CD4-positive, alpha-beta T cell (primary cell): ENCODE measurements at regions not wholly inside any gene's neighbourhood (a gene's known extent, or its start where the extent isn't known, plus 50 kb on each side); places are given as distances from the start of the nearest gene placed in this dataset.

Source experiments
- ATAC-seq: fragments of 200-7000 bp; cut with Tn5 transposase; one replicate; pipeline ENCODE4 v1.10.0; 2022; ENCODE audit warnings: mild to moderate bottlenecking; ENCODE audit not compliant: poor library complexity
- CTCF ChIA-PET: fragments of 350-600 bp; sonication (Branson Sonifier 250); formaldehyde crosslinking; loops from one replicate; lab custom pipeline; 2021; ENCODE audit warnings: antibody characterized with exemption, inconsistent platforms; lab: Charles Lee
- POLR2A ChIA-PET: fragments of 350-600 bp; sonication (Branson Sonifier 250); formaldehyde crosslinking; loops from one replicate; lab custom pipeline; 2021; ENCODE audit warnings: antibody characterized with exemption, inconsistent platforms; lab: Charles Lee
- DNase-seq, 14 experiments: peaks; one replicate each; pipeline ENCODE4 v3.0.0-alpha.2; 2013 to 2020; ENCODE audit warnings: mixed read lengths in 2 of 14
- H3K27ac ChIP-seq, 2 donors: one replicate each; pipeline versions ENCODE4 v1.5.1 to v1.7.0; 2013; ENCODE audit warnings: low read length in 2 of 2, low read depth in 1 of 2, mild to moderate bottlenecking in 1 of 2
- H3K27me3 ChIP-seq, 2 experiments: 1 replicate in 1 of 2; 2 replicates in 1 of 2; pipeline versions ENCODE4 v1.6.1 to v1.7.0; 2013; ENCODE audit warnings: low read length in 2 of 2, control low read depth in 1 of 2, mild to moderate bottlenecking in 1 of 2, moderate library complexity in 1 of 2; ENCODE audit not compliant: insufficient read depth in 2 of 2, control insufficient read depth in 1 of 2
- H3K36me3 ChIP-seq: one replicate; pipeline ENCODE4 v1.6.1; 2013; ENCODE audit warnings: low read length, control low read depth; ENCODE audit not compliant: insufficient read depth
- H3K4me1 ChIP-seq: one replicate; pipeline ENCODE4 v1.6.1; 2013; ENCODE audit warnings: low read length, control low read depth; ENCODE audit not compliant: insufficient read depth
- H3K4me3 ChIP-seq: one replicate; pipeline ENCODE4 v1.5.1; 2013; ENCODE audit warnings: mild to moderate bottlenecking, low read length, moderate library complexity
- H3K9me3 ChIP-seq, 2 experiments: 1 replicate in 1 of 2; 2 replicates in 1 of 2; pipeline versions ENCODE4 v1.6.1 to v1.7.0; 2013; ENCODE audit warnings: low read length in 2 of 2, mild to moderate bottlenecking in 2 of 2, control low read depth in 1 of 2, moderate library complexity in 1 of 2; ENCODE audit not compliant: control insufficient read depth in 1 of 2, insufficient read depth in 1 of 2
- H3K27ac Mint-ChIP-seq: one replicate; pipeline ENCODE4 v1.8.0; 2020; ENCODE audit warnings: mixed read lengths
- H3K27me3 Mint-ChIP-seq: one replicate; pipeline ENCODE4 v1.8.0; 2021; ENCODE audit warnings: mixed read lengths
- H3K36me3 Mint-ChIP-seq: one replicate; pipeline ENCODE4 v1.8.0; 2021; ENCODE audit warnings: low read depth, mixed read lengths
- H3K4me1 Mint-ChIP-seq: one replicate; pipeline ENCODE4 v1.8.0; 2021; ENCODE audit warnings: low read depth, mixed read lengths
- H3K4me3 Mint-ChIP-seq: one replicate; pipeline ENCODE4 v1.8.0; 2020; ENCODE audit warnings: mild to moderate bottlenecking, mixed read lengths
- H3K9me3 Mint-ChIP-seq: one replicate; pipeline ENCODE4 v1.8.0; 2020; ENCODE audit warnings: mixed read lengths
- CTCF ChIP-seq: fragments of 200-600 bp; IDR thresholded peaks from one replicate; pipeline ENCODE4 v1.8.0; 2022; ENCODE audit warnings: antibody characterized with exemption, mild to moderate bottlenecking
- intact Hi-C, 2 experiments: fragments of 100-400 bp; cut with DNase I in 1 of 2; cut with micrococcal nuclease in 1 of 2; formaldehyde crosslinking; loops; one replicate each; pipeline versions ENCODE4 v1.15.1 to v1.9.0; 2023 to 2025; cut with DNase I, micrococcal nuclease

- no peak overlapping the region for H3K4me3 ChIP-seq
- TF ChIP-seq CTCF, result no peak
- Mint-ChIP-seq H3K27me3 (no peaks in the 10 kb centered on the region), H3K4me1 (no peaks in the 10 kb centered on the region), H3K36me3 (no peaks in the 10 kb centered on the region), H3K27ac (no peak overlapping the region), H3K4me3 (no peak overlapping the region), H3K9me3 (peaks cover 3% of the 10 kb centered on the region)
- intact Hi-C loops, result no loop called here
- H3K4me1 ChIP-seq, result no peaks in the 10 kb centered on the region
- H3K36me3 ChIP-seq, result no peaks in the 10 kb centered on the region
- ChIA-PET POLR2A (no interaction called here), CTCF (no interaction called here)
- DNase-seq (no peak), ATAC-seq (no peak)
- no peak overlapping the region for H3K27ac ChIP-seq
- no peaks in the 10 kb centered on the region for H3K9me3 ChIP-seq
- no peaks in the 10 kb centered on the region for H3K27me3 ChIP-seq
Observed at GRCh38 chr1:106677181-106677580, 379.3 kb upstream of the PRMT6 start.

GRCh38 chr1:106677721-106678120 is 378.8 kb upstream of the PRMT6 start:
- ChIA-PET CTCF (no interaction called here), POLR2A (no interaction called here)
- no peak overlapping the region for H3K4me3 ChIP-seq
- Mint-ChIP-seq H3K9me3 (peaks cover 3% of the 10 kb centered on the region), H3K4me1 (no peaks in the 10 kb centered on the region), H3K27ac (no peak overlapping the region), H3K4me3 (no peak overlapping the region), H3K36me3 (no peaks in the 10 kb centered on the region), H3K27me3 (no peaks in the 10 kb centered on the region)
- DNase-seq (no peak), ATAC-seq (no peak)
- no peak overlapping the region for H3K27ac ChIP-seq
- H3K27me3 ChIP-seq, result no peaks in the 10 kb centered on the region
- intact Hi-C loops, result no loop called here
- H3K9me3 ChIP-seq, result no peaks in the 10 kb centered on the region
- no peaks in the 10 kb centered on the region for H3K4me1 ChIP-seq
- no peaks in the 10 kb centered on the region for H3K36me3 ChIP-seq
- no peak for TF ChIP-seq CTCF

- intact Hi-C loops, result no loop called here
- Mint-ChIP-seq H3K4me1 (no peaks in the 10 kb centered on the region), H3K36me3 (no peaks in the 10 kb centered on the region), H3K27ac (no peak overlapping the region), H3K27me3 (no peaks in the 10 kb centered on the region), H3K9me3 (peaks cover 3% of the 10 kb centered on the region), H3K4me3 (no peak overlapping the region)
- H3K9me3 ChIP-seq, result no peaks in the 10 kb centered on the region
- no peak overlapping the region for H3K4me3 ChIP-seq
- TF ChIP-seq CTCF, result no peak
- ATAC-seq (no peak), DNase-seq (no peak)
- ChIA-PET CTCF (no interaction called here), POLR2A (no interaction called here)
- no peaks in the 10 kb centered on the region for H3K27me3 ChIP-seq
- H3K4me1 ChIP-seq, result no peaks in the 10 kb centered on the region
- no peaks in the 10 kb centered on the region for H3K36me3 ChIP-seq
- no peak overlapping the region for H3K27ac ChIP-seq
Observed at GRCh38 chr1:106678279-106679050, 378.0 kb upstream of the PRMT6 start.
